Naive thymus-derived CD4-positive, alpha-beta T cell (primary cell): ENCODE measurements at regions not wholly inside any gene's neighbourhood (a gene's known extent, or its start where the extent isn't known, plus 50 kb on each side); places are given as distances from the start of the nearest gene placed in this dataset.

Source experiments
- ATAC-seq: fragments of 150-1000 bp; cut with Tn5 transposase; 2 replicates; pipeline ENCODE4 v1.10.0; 2021; ENCODE audit warnings: mild to moderate bottlenecking, moderate library complexity
- CTCF ChIA-PET: fragments of 350-600 bp; sonication (Branson Sonifier 250); formaldehyde crosslinking; loops from one replicate; lab custom pipeline; 2021; ENCODE audit warnings: antibody characterized with exemption; lab: Charles Lee
- POLR2A ChIA-PET: fragments of 350-600 bp; sonication (Branson Sonifier 250); formaldehyde crosslinking; loops from one replicate; lab custom pipeline; 2021; ENCODE audit warnings: antibody characterized with exemption, inconsistent platforms; lab: Charles Lee
- DNase-seq, 9 donors: peaks; one replicate each; pipeline versions ENCODE4 v3.0.0 to v3.0.0-alpha.2; 2020 to 2022; ENCODE audit warnings: mixed read lengths in 1 of 9
- H3K27ac ChIP-seq: one replicate; pipeline ENCODE4 v1.7.0; 2013; ENCODE audit warnings: mild to moderate bottlenecking, low read depth, low read length, moderate library complexity
- H3K27me3 ChIP-seq, 2 donors: one replicate each; pipeline ENCODE4 v1.7.0; 2013; ENCODE audit warnings: low read length in 2 of 2, mild to moderate bottlenecking in 2 of 2, moderate library complexity in 2 of 2; ENCODE audit not compliant: control insufficient read depth in 2 of 2, insufficient read depth in 2 of 2
- H3K36me3 ChIP-seq, 3 experiments: 1 replicate in 2 of 3; 2 replicates in 1 of 3; pipeline ENCODE4 v1.7.0; 2013; ENCODE audit warnings: low read length in 3 of 3, mild to moderate bottlenecking in 3 of 3, moderate library complexity in 1 of 3; ENCODE audit not compliant: insufficient read depth in 3 of 3, control insufficient read depth in 2 of 3
- H3K4me1 ChIP-seq, 2 donors: one replicate each; pipeline ENCODE4 v1.7.0; 2013; ENCODE audit warnings: low read length in 2 of 2, mild to moderate bottlenecking in 2 of 2, moderate library complexity in 1 of 2; ENCODE audit not compliant: control insufficient read depth in 2 of 2, insufficient read depth in 2 of 2
- H3K4me3 ChIP-seq: 2 replicates; pipeline ENCODE4 v1.7.0; 2013; ENCODE audit warnings: mild to moderate bottlenecking, low read length
- H3K9me3 ChIP-seq, 3 experiments: 1 replicate in 2 of 3; 2 replicates in 1 of 3; pipeline ENCODE4 v1.7.0; 2013; ENCODE audit warnings: low read length in 3 of 3; ENCODE audit not compliant: control insufficient read depth in 2 of 3
- H3K27ac Mint-ChIP-seq, 9 donors: one replicate each; pipeline ENCODE4 v1.8.0; 2020 to 2022; ENCODE audit warnings: mixed read lengths in 9 of 9, mild to moderate bottlenecking in 8 of 9, moderate library complexity in 5 of 9, inconsistent platforms in 2 of 9
- H3K27me3 Mint-ChIP-seq, 5 donors: one replicate each; pipeline ENCODE4 v1.8.0; 2021 to 2022; ENCODE audit warnings: mixed read lengths in 5 of 5, mild to moderate bottlenecking in 1 of 5
- H3K36me3 Mint-ChIP-seq, 5 donors: one replicate each; pipeline ENCODE4 v1.8.0; 2020 to 2022; ENCODE audit warnings: mixed read lengths in 5 of 5, mild to moderate bottlenecking in 3 of 5, inconsistent platforms in 1 of 5
- H3K4me1 Mint-ChIP-seq, 7 donors: one replicate each; pipeline ENCODE4 v1.8.0; 2020 to 2022; ENCODE audit warnings: mixed read lengths in 7 of 7, mild to moderate bottlenecking in 3 of 7, inconsistent platforms in 1 of 7
- H3K4me3 Mint-ChIP-seq, 10 donors: one replicate each; pipeline ENCODE4 v1.8.0; 2020 to 2022; ENCODE audit warnings: mild to moderate bottlenecking in 10 of 10, mixed read lengths in 10 of 10, moderate library complexity in 6 of 10, inconsistent platforms in 2 of 10
- H3K9me3 Mint-ChIP-seq, 11 donors: one replicate each; pipeline ENCODE4 v1.8.0; 2020 to 2022; ENCODE audit warnings: mixed read lengths in 11 of 11, mild to moderate bottlenecking in 4 of 11, inconsistent platforms in 1 of 11, moderate library complexity in 1 of 11
- intact Hi-C, 2 donors: fragments of 100-400 bp; cut with micrococcal nuclease; formaldehyde crosslinking; loops; one replicate each; pipeline ENCODE4 v1.15.1; 2023

GRCh38 chr9:90240541-90240940 lies 402.1 kb downstream of the DIRAS2 start:
- ATAC-seq (no peak), DNase-seq (no peak)
- no peaks in the 10 kb centered on the region for H3K27me3 ChIP-seq
- H3K9me3 ChIP-seq: no peaks in the 10 kb centered on the region
- ChIA-PET CTCF (no interaction called here), POLR2A (no interaction called here)
- no peak overlapping the region for H3K4me3 ChIP-seq
- Mint-ChIP-seq H3K9me3 (no peaks in the 10 kb centered on the region), H3K36me3 (no peaks in the 10 kb centered on the region), H3K27me3 (peaks cover 0 to 14% (median 0%) of the 10 kb centered on the region in 5 donors), H3K4me3 (no peak overlapping the region), H3K4me1 (no peaks in the 10 kb centered on the region), H3K27ac (no peak overlapping the region)
- H3K36me3 ChIP-seq: no peaks in the 10 kb centered on the region
- no peak overlapping the region for H3K27ac ChIP-seq
- intact Hi-C loops: no loop called here
- no peaks in the 10 kb centered on the region for H3K4me1 ChIP-seq

GRCh38 chr9:90245661-90246060 lies 397.0 kb downstream of the DIRAS2 start:
- H3K4me1 ChIP-seq: no peaks in the 10 kb centered on the region
- Mint-ChIP-seq H3K27ac (no peak overlapping the region), H3K4me3 (no peak overlapping the region), H3K27me3 (peaks cover 0 to 18% (median 0%) of the 10 kb centered on the region in 5 donors), H3K36me3 (no peaks in the 10 kb centered on the region), H3K9me3 (peaks cover 0 to 2% (median 0%) of the 10 kb centered on the region in 11 donors), H3K4me1 (no peaks in the 10 kb centered on the region)
- H3K27ac ChIP-seq: no peak overlapping the region
- DNase-seq (no peak), ATAC-seq (no peak)
- CTCF ChIA-PET: no interaction called here
- no peaks in the 10 kb centered on the region for H3K9me3 ChIP-seq
- H3K4me3 ChIP-seq: no peak overlapping the region
- POLR2A ChIA-PET: no interaction called here
- intact Hi-C loops: no loop called here
- no peaks in the 10 kb centered on the region for H3K27me3 ChIP-seq
- H3K36me3 ChIP-seq: no peaks in the 10 kb centered on the region

DNA sequence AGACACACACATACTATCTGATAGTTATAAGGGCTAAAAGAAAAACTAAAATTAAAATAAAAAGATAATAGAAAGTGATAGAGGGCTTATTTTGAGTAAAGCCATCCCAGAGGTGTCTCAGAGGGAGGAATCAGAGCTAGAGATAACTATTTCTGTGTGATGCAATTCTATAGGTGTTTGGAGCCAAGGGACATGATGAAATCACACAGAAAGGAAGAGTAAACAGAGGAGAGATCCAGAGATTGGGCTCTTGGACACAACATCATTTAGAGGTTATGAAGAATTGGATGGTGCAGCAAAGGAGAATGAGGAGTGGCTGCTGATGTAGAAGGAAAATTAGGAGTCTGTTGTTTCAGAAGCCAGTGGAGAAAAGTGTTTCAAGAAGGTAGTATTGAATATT lies 393.5 kb downstream of the DIRAS2 start:
- no peaks in the 10 kb centered on the region for H3K36me3 ChIP-seq
- Mint-ChIP-seq H3K36me3 (no peaks in the 10 kb centered on the region), H3K4me1 (no peaks in the 10 kb centered on the region), H3K9me3 (peaks cover 0 to 2% (median 0%) of the 10 kb centered on the region in 11 donors), H3K27me3 (peaks cover 0 to 17% (median 11%) of the 10 kb centered on the region in 5 donors), H3K4me3 (no peak overlapping the region), H3K27ac (no peak overlapping the region)
- no peaks in the 10 kb centered on the region for H3K27me3 ChIP-seq
- H3K27ac ChIP-seq: no peak overlapping the region
- no peaks in the 10 kb centered on the region for H3K9me3 ChIP-seq
- no peaks in the 10 kb centered on the region for H3K4me1 ChIP-seq
- intact Hi-C loops: no loop called here
- DNase-seq (no peak), ATAC-seq (no peak)
- POLR2A ChIA-PET: no interaction called here
- CTCF ChIA-PET: no interaction called here
- no peak overlapping the region for H3K4me3 ChIP-seq

GRCh38 chr9:90251316-90251715 lies 391.3 kb downstream of the DIRAS2 start:
- POLR2A ChIA-PET: no interaction called here
- no peak overlapping the region for H3K4me3 Mint-ChIP-seq
- no peak for ATAC-seq
- Histone ChIP-seq H3K9me3 (no peaks in the 10 kb centered on the region), H3K4me1 (no peaks in the 10 kb centered on the region), H3K27ac (no peak overlapping the region), H3K4me3 (no peak overlapping the region), H3K27me3 (no peaks in the 10 kb centered on the region), H3K36me3 (no peaks in the 10 kb centered on the region)
- no peak overlapping the region for H3K27ac Mint-ChIP-seq
- CTCF ChIA-PET: no interaction called here
- no peaks in the 10 kb centered on the region for H3K4me1 Mint-ChIP-seq
- intact Hi-C loops: no loop called here
- H3K36me3 Mint-ChIP-seq: no peaks in the 10 kb centered on the region
- DNase-seq: no peak
- peaks cover 0 to 2% (median 0%) of the 10 kb centered on the region in 11 donors for H3K9me3 Mint-ChIP-seq
- peaks cover 0 to 18% (median 12%) of the 10 kb centered on the region in 5 donors for H3K27me3 Mint-ChIP-seq

DNA sequence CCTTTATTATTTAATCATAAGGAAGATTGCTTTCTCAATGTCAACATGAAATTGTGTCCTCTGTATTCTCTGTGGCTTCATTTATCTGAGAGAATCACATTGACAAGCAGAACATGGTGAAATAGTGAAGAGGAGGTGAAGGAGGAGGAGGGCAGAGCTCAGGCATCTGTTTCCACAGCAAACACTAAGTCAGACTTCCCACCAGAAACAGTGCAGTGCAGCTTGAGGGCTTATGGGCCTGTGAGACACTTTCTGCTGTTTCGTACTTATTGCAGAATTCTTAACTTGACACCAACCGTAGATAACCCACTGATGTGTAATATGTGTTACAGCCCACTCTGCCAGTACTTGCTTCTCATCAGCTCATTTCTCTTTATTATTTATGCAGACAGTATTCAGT lies 386.3 kb downstream of the DIRAS2 start:
- Mint-ChIP-seq H3K9me3 (peaks cover 0 to 15% (median 6%) of the 10 kb centered on the region in 11 donors), H3K27ac (no peak overlapping the region), H3K4me1 (peaks cover 0 to 2% (median 0%) of the 10 kb centered on the region in 7 donors), H3K36me3 (no peaks in the 10 kb centered on the region), H3K27me3 (peaks cover 19 to 38% (median 21%) of the 10 kb centered on the region in 5 donors), H3K4me3 (no peak overlapping the region)
- no peak for ATAC-seq
- Histone ChIP-seq H3K4me3 (no peak overlapping the region), H3K27ac (no peak overlapping the region), H3K4me1 (no peaks in the 10 kb centered on the region), H3K9me3 (peaks cover 0 to under 1% (median 0%) of the 10 kb centered on the region in 3 experiments), H3K36me3 (no peaks in the 10 kb centered on the region), H3K27me3 (no peaks in the 10 kb centered on the region)
- POLR2A ChIA-PET: no interaction called here
- intact Hi-C loops: no loop called here
- no peak for DNase-seq
- CTCF ChIA-PET: no interaction called here

DNA sequence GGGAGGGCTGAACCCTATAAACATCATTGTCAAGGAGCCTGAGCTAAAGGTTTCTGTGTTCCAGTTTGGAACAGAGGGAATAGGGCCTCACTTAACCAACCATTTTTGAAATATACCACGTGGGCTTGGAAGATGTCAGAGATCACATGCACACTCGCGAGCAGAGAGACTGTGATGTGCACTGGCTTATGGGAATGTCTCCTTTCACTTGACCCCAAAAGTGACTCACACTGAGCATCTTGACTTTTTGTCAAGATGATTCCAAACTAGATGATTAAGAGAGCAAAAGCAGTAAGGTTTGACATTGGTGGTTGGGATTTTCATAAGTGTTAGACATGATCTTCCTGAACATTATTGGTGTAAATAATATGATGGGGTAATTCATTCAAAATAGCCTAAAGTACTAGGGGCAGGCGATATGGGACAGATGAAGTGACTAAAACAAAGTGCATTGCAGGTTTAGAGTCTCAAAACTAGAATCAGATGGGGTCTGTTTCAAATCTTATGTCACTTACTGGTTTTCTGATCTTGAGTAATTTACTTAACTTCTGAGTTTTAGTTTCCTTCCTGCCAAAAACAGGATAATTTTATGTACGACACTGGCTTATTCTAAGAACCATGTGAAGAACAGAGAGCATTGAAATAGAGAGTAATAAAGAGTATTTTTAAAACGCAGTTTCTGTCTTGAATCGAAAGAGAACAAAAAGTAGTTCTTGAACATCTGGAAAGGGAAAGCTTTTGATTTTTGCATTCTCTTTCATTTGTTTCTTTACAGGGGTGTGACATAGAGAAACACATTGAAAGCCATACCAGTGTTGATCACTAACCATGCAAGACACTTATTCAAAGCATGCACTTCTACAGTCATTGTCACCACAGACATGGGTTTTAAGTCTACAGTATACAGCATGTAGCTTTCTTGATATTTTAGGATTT lies 383.0 kb downstream of the DIRAS2 start:
- ATAC-seq (no peak), DNase-seq (no peak)
- intact Hi-C loops: no loop called here
- H3K27ac Mint-ChIP-seq: no peak overlapping the region
- peaks cover 10 to 22% (median 19%) of the 10 kb centered on the region in 5 donors for H3K27me3 Mint-ChIP-seq
- no peaks in the 10 kb centered on the region for H3K4me1 ChIP-seq
- H3K9me3 Mint-ChIP-seq: peaks cover 0 to 18% (median 10%) of the 10 kb centered on the region in 11 donors
- H3K27me3 ChIP-seq: no peaks in the 10 kb centered on the region
- ChIA-PET POLR2A (no interaction called here), CTCF (no interaction called here)
- H3K36me3 ChIP-seq: no peaks in the 10 kb centered on the region
- no peak overlapping the region for H3K4me3 Mint-ChIP-seq
- H3K27ac ChIP-seq: no peak overlapping the region
- no peak overlapping the region for H3K4me3 ChIP-seq
- H3K4me1 Mint-ChIP-seq: peaks cover 0 to 2% (median 0%) of the 10 kb centered on the region in 7 donors
- peaks cover 0 to 8% (median 0%) of the 10 kb centered on the region in 3 experiments for H3K9me3 ChIP-seq
- no peaks in the 10 kb centered on the region for H3K36me3 Mint-ChIP-seq

GRCh38 chr9:90261698-90262097 lies 380.9 kb downstream of the DIRAS2 start:
- peaks cover 0 to 2% (median 0%) of the 10 kb centered on the region in 7 donors for H3K4me1 Mint-ChIP-seq
- CTCF ChIA-PET: no interaction called here

More at GRCh38 chr9:90261698-90262097, 380.9 kb downstream of the DIRAS2 start:
- no peaks in the 10 kb centered on the region for H3K27me3 ChIP-seq
- no peak overlapping the region for H3K27ac ChIP-seq
- POLR2A ChIA-PET: no interaction called here
- H3K9me3 Mint-ChIP-seq: peaks cover 0 to 18% (median 10%) of the 10 kb centered on the region in 11 donors
- no peak overlapping the region for H3K4me3 ChIP-seq
- intact Hi-C loops: no loop called here
- no peak overlapping the region for H3K27ac Mint-ChIP-seq
- DNase-seq (no peak), ATAC-seq (no peak)
- peaks cover 0 to 8% (median 0%) of the 10 kb centered on the region in 3 experiments for H3K9me3 ChIP-seq
- no peak overlapping the region for H3K4me3 Mint-ChIP-seq
- no peaks in the 10 kb centered on the region for H3K36me3 Mint-ChIP-seq
- no peaks in the 10 kb centered on the region for H3K4me1 ChIP-seq
- H3K36me3 ChIP-seq: no peaks in the 10 kb centered on the region
- peaks cover 14 to 26% (median 24%) of the 10 kb centered on the region in 5 donors for H3K27me3 Mint-ChIP-seq
